K562 (cell line): ENCODE measurements at regions not wholly inside any gene's neighbourhood (a gene's known extent, or its start where the extent isn't known, plus 50 kb on each side); places are given as distances from the start of the nearest gene placed in this dataset.

Experiments used
- ATAC-seq: fragments of 200-7000 bp; cut with Tn5 transposase; 3 replicates; pipeline ENCODE4 v1.9.1; 2020; ENCODE audit warnings: moderate library complexity
- BruUV-seq: library from RNA; stranded (reverse); fragments of 400-500 nt; replicated peaks from 2 replicates; lab custom pipeline; 2021; lab: Mats Ljungman, UMichigan
- CTCF ChIA-PET: fragments of 300-600 bp; formaldehyde crosslinking; extraction: SDS; loops from one replicate; lab custom pipeline; 2021; ENCODE audit warnings: low intra/inter-chr PET ratio; lab: Yijun Ruan, JAX
- POLR2A ChIA-PET: fragments of 300-600, 350-650 bp; sonication (Branson Sonifier 250); formaldehyde crosslinking; extraction: SDS; loops from one replicate; lab custom pipeline; 2021; ENCODE audit warnings: antibody characterized with exemption, inconsistent platforms; lab: Yijun Ruan, JAX
- DNase-seq, 4 experiments: peaks; one replicate each; pipeline versions ENCODE4 v3.0.0 to v3.0.0-alpha.2; 2011 to 2018; ENCODE audit warnings: low spot score in 3 of 4, mixed read lengths in 3 of 4; ENCODE audit errors: extremely low read depth in 1 of 4
- FAIRE-seq: peaks from 2 replicates; lab custom pipeline; 2011; peaks lifted over from hg19 to GRCh38; lab: Jason Lieb, UNC
- H2AFZ ChIP-seq: 2 replicates; pipeline ENCODE4 v1.6.0; 2011; ENCODE audit warnings: low read depth, low read length, control low read depth, inconsistent platforms
- H3K27ac ChIP-seq: fragments of 200-600 bp; 3 replicates; pipeline ENCODE4 v1.8.0; 2011; ENCODE audit warnings: low read depth, mild to moderate bottlenecking, control low read depth, inconsistent platforms, low read length, moderate library complexity, mixed read lengths; ENCODE audit errors: extremely low read depth
- H3K27me3 ChIP-seq, 2 experiments: fragments of 300-600 bp in 1 of 2; 2 replicates in 1 of 2; 3 replicates in 1 of 2; pipeline versions ENCODE4 v1.6.0 to v1.8.0; 2011; ENCODE audit warnings: inconsistent platforms in 2 of 2, low read length in 2 of 2, mild to moderate bottlenecking in 1 of 2, mixed read lengths in 1 of 2, moderate library complexity in 1 of 2; ENCODE audit not compliant: control insufficient read depth in 2 of 2, insufficient read depth in 2 of 2
- H3K36me3 ChIP-seq: fragments of 300-600 bp; 3 replicates; pipeline ENCODE4 v1.8.0; 2011; ENCODE audit warnings: mild to moderate bottlenecking, low read length, inconsistent platforms; ENCODE audit not compliant: control insufficient read depth, insufficient read depth
- H3K4me1 ChIP-seq, 2 experiments: fragments of 200-600 bp in 1 of 2; replicated peaks in 1 of 2; 2 replicates in 1 of 2; 3 replicates in 1 of 2; pipeline versions ENCODE4 v1.5.1 to v1.8.0; 2011; ENCODE audit warnings: inconsistent platforms in 2 of 2, low read length in 2 of 2, mild to moderate bottlenecking in 1 of 2, mixed read lengths in 1 of 2, moderate library complexity in 1 of 2; ENCODE audit not compliant: control insufficient read depth in 2 of 2, insufficient read depth in 2 of 2
- H3K4me2 ChIP-seq: 2 replicates; pipeline ENCODE4 v1.6.1; 2011; ENCODE audit warnings: low read length, control low read depth, inconsistent platforms, mixed read lengths; ENCODE audit not compliant: insufficient read depth
- H3K4me3 ChIP-seq: fragments of 200-600 bp; sonication (generic), shearing (Covaris generic); 2 replicates; pipeline ENCODE4 v1.5.1; 2016; ENCODE audit warnings: control low read depth, inconsistent platforms
- H3K79me2 ChIP-seq: fragments of 200-600 bp; 3 replicates; pipeline ENCODE4 v1.8.0; 2011; ENCODE audit warnings: low read length, inconsistent platforms; ENCODE audit not compliant: control insufficient read depth, insufficient read depth
- H3K9ac ChIP-seq, 2 experiments: 2 replicates each; pipeline versions ENCODE4 v1.6.0 to v1.6.1; 2011; ENCODE audit warnings: low read depth in 2 of 2, low read length in 2 of 2, control low read depth in 1 of 2, inconsistent platforms in 1 of 2, mild to moderate bottlenecking in 1 of 2, mixed read lengths in 1 of 2; ENCODE audit not compliant: insufficient read depth in 1 of 2
- H3K9me1 ChIP-seq: one replicate; pipeline ENCODE4 v1.6.0; 2011; ENCODE audit warnings: inconsistent platforms, mild to moderate bottlenecking, low read length, moderate library complexity; ENCODE audit not compliant: control insufficient read depth, insufficient read depth
- H3K9me3 ChIP-seq: replicated peaks from 2 replicates; pipeline ENCODE4 v1.5.1; 2011; ENCODE audit warnings: low read depth, low read length, inconsistent platforms; ENCODE audit not compliant: control insufficient read depth, insufficient read depth
- H4K20me1 ChIP-seq: replicated peaks from 2 replicates; pipeline ENCODE4 v1.6.1; 2011; ENCODE audit warnings: low read length, inconsistent platforms, mixed read lengths; ENCODE audit not compliant: control insufficient read depth, insufficient read depth
- PHF8 ChIP-seq: fragments of 200-600 bp; sonication (generic); IDR thresholded peaks from 2 replicates; pipeline ENCODE4 v1.6.1; 2012; ENCODE audit warnings: mixed run types, mild to moderate bottlenecking, inconsistent platforms, low read length, moderate library complexity, borderline replicate concordance
- ZNF318 ChIP-seq, 2 experiments: fragments of 450-650 bp; IDR thresholded peaks; 2 replicates each; pipeline ENCODE4 v1.6.1; 2016; ENCODE audit warnings: mild to moderate bottlenecking in 2 of 2, borderline replicate concordance in 1 of 2, low read depth in 1 of 2, moderate library complexity in 1 of 2
- in situ Hi-C: fragments of 300-500 bp; cut with MboI; formaldehyde crosslinking; loops from 4 replicates; pipeline ENCODE4 v1.15.0; 2018; ENCODE audit warnings: inconsistent platforms, mixed read lengths
- intact Hi-C: fragments of 100-400 bp; cut with micrococcal nuclease; formaldehyde crosslinking; loops from 2 replicates; pipeline ENCODE4 v1.14.2; 2022

GRCh38 chr2:35495182-35495581 lies 860.4 kb upstream of the CRIM1 start:
- POLR2A ChIA-PET, result no interaction called here
- FAIRE-seq, result no peak
- intact Hi-C loops, result no loop called here
- TF ChIP-seq ZNF318 (IDR thresholded peaks at IDR 0.05; ENCODE audit: borderline replicate concordance in 1 of 2, low read depth in 1 of 2) (no peak), PHF8 (no peak)

More at GRCh38 chr2:35495182-35495581, 860.4 kb upstream of the CRIM1 start:
- peaks cover 3% of the 10 kb centered on the region; the same call in 1 of the 2 replicates for H3K9me3 ChIP-seq
- in situ Hi-C loops, result no loop called here
- no peak overlapping the region for H3K4me3 ChIP-seq
- no TSS peak for BruUV-seq
- H3K27ac ChIP-seq, result no peak overlapping the region
- no peak overlapping the region for H3K4me2 ChIP-seq
- no peaks in the 10 kb centered on the region for H3K27me3 ChIP-seq
- no peak overlapping the region for H3K9ac ChIP-seq
- H3K36me3 ChIP-seq, result no peaks in the 10 kb centered on the region
- H4K20me1 ChIP-seq, result no peaks in the 10 kb centered on the region
- no peaks in the 10 kb centered on the region for H3K9me1 ChIP-seq
- ATAC-seq (no peak), DNase-seq (no peak)
- H3K4me1 ChIP-seq, result no peaks in the 10 kb centered on the region
- CTCF ChIA-PET, result no interaction called here
- no peaks in the 10 kb centered on the region for H3K79me2 ChIP-seq
- no peak overlapping the region for H2AFZ ChIP-seq
